Esophagus squamous epithelium (tissue), 4 donors: ENCODE measurements at regions not wholly inside any gene's neighbourhood (a gene's known extent, or its start where the extent isn't known, plus 50 kb on each side); places are given as distances from the start of the nearest gene placed in this dataset.

Source experiments
- POLR2A ChIP-seq, 4 donors: fragments of 450-650 bp; IDR thresholded peaks; one replicate each; pipeline ENCODE4 v1.6.1; 2017; ENCODE audit warnings: antibody characterized with exemption in 4 of 4, mild to moderate bottlenecking in 4 of 4, moderate library complexity in 3 of 4
- TF ChIP-seq, protein P1 (sequence below), 6 experiments: fragments of 450-650 bp in 4 of 6; fragments of 200-600 bp in 2 of 6; sonication (generic) in 2 of 6; IDR thresholded peaks; one replicate each; pipeline ENCODE4 v1.5.1; 2016 to 2019; ENCODE audit warnings: antibody characterized with exemption in 6 of 6, mild to moderate bottlenecking in 4 of 6, moderate library complexity in 4 of 6

DNA sequence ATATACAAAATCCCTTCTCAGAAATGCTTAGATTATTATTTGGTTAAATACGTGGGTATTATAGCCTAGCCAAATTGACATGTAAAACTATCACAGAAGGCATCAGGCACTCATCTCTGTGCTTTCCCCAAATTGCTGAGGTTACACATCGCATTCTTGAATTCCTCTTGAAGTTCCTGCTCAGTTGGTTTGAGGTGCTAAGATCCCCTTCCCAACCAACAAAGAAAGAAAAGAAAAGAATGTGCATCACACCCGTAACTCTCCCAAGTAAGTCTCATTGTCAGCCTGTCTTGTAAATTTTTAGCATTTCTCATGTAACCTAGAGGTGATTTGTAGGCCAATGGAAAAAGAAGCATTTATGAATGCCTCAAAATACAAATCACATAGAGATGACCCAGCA, 539.2 kb upstream of the PRMT6 start:
- TF ChIP-seq, protein P1, sequence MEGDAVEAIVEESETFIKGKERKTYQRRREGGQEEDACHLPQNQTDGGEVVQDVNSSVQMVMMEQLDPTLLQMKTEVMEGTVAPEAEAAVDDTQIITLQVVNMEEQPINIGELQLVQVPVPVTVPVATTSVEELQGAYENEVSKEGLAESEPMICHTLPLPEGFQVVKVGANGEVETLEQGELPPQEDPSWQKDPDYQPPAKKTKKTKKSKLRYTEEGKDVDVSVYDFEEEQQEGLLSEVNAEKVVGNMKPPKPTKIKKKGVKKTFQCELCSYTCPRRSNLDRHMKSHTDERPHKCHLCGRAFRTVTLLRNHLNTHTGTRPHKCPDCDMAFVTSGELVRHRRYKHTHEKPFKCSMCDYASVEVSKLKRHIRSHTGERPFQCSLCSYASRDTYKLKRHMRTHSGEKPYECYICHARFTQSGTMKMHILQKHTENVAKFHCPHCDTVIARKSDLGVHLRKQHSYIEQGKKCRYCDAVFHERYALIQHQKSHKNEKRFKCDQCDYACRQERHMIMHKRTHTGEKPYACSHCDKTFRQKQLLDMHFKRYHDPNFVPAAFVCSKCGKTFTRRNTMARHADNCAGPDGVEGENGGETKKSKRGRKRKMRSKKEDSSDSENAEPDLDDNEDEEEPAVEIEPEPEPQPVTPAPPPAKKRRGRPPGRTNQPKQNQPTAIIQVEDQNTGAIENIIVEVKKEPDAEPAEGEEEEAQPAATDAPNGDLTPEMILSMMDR (IDR thresholded peaks at IDR 0.05) = no peak
- TF ChIP-seq POLR2A (IDR thresholded peaks at IDR 0.05) = no peak
